Heart right ventricle (tissue), 16 donors: ENCODE measurements at regions not wholly inside any gene's neighbourhood (a gene's known extent, or its start where the extent isn't known, plus 50 kb on each side); places are given as distances from the start of the nearest gene placed in this dataset.

Experiments used
- ATAC-seq, 8 donors: fragments of 200-7000 bp; cut with Tn5 transposase; one replicate each; pipeline ENCODE4 v1.9.1; 2020; ENCODE audit warnings: mild to moderate bottlenecking in 8 of 8, moderate library complexity in 8 of 8, moderate number of reproducible peaks in 1 of 8
- DNase-seq, 2 donors: peaks; one replicate each; pipeline ENCODE4 v3.0.0-alpha.2; 2020
- H3K27ac ChIP-seq, 10 donors: fragments of 200-600 bp; sonication (generic) in 2 of 10; one replicate each; pipeline versions ENCODE4 v1.5.0 to v1.8.0; 2020 to 2022; ENCODE audit warnings: mild to moderate bottlenecking in 3 of 10
- H3K27me3 ChIP-seq, 7 donors: fragments of 200-600 bp; one replicate each; pipeline ENCODE4 v1.8.0; 2021 to 2022; ENCODE audit warnings: mild to moderate bottlenecking in 2 of 7
- H3K36me3 ChIP-seq, 9 donors: fragments of 200-600 bp; sonication (generic) in 1 of 9; one replicate each; pipeline versions ENCODE4 v1.5.0 to v1.8.0; 2020 to 2022; ENCODE audit warnings: mild to moderate bottlenecking in 2 of 9
- H3K4me1 ChIP-seq, 9 donors: fragments of 200-600 bp; sonication (generic) in 1 of 9; one replicate each; pipeline versions ENCODE4 v1.5.0 to v1.8.0; 2020 to 2022; ENCODE audit warnings: mild to moderate bottlenecking in 4 of 9
- H3K4me3 ChIP-seq, 10 donors: fragments of 200-600 bp; sonication (generic) in 2 of 10; one replicate each; pipeline versions ENCODE4 v1.5.0 to v1.8.0; 2020 to 2022; ENCODE audit warnings: mild to moderate bottlenecking in 7 of 10, moderate library complexity in 2 of 10
- H3K9me3 ChIP-seq, 11 donors: fragments of 200-600 bp in 10 of 11; sonication (generic) in 2 of 11; one replicate each; pipeline versions ENCODE4 v1.5.0 to v1.8.0; 2013 to 2022; ENCODE audit warnings: mild to moderate bottlenecking in 2 of 11, control low read depth in 1 of 11, moderate library complexity in 1 of 11
- WGBS, 2 donors: extraction: QIAGEN DNeasy Blood & Tissue Kit; methylation state at CpG; one replicate each; pipeline ENCODE4 v1.1.7; 2013; ENCODE audit warnings: inconsistent platforms in 1 of 2; 5-methylcytosine and 5-hydroxymethylcytosine counted together
- intact Hi-C, 10 donors: fragments of 100-400 bp; cut with DNase I; formaldehyde crosslinking; loops; one replicate each; pipeline versions ENCODE4 v1.11.1 to v1.14.2; 2022
- TF ChIP-seq, protein P1 (sequence below), 9 donors: fragments of 200-600 bp; sonication (generic) in 2 of 9; IDR thresholded peaks; one replicate each; pipeline versions ENCODE4 v1.5.0 to v1.8.0; 2021 to 2022; ENCODE audit warnings: antibody characterized with exemption in 9 of 9, mild to moderate bottlenecking in 5 of 9, moderate library complexity in 1 of 9
- donor health status: Arrhythmogenic right ventricular cardiomyopathy.
- donor health status: ischemic (EF 13 %, LVEDD 7.1; RV severe dilation, severe dysfunction).
- donor health status: healthy with polysubstance abuse.
- donor health status: DM: no; HTN: yes; CAD: no.
- donor health status: DM: no; HTN: no; CAD: no.
- donor health status: ischemic (EF 25% LVEDD 6.9; RV normal size, moderate dysfunction).
- donor health status: ischemic (EF 25% LVEDD 5.7; RV mildly dilated, moderate dysfunction).
- donor health status: healthy.
- donor health status: DM: yes; HTN: yes; CAD: no.
- donor health status: Ischemic cardiomyopathy.
- donor health status: ischemic (EF 35%, LVEDD 5.7; RV mildly dilated, moderate dysfunction).
- donor health status: nonischemic (EF 11% LVEDD 7.7; RV severe dilation, severe dysfunction).
- donor health status: DM: yes; HTN: yes; CAD: no.
- donor health status: PGD.
- donor health status: ischemic (EF 29% LVEDD 5.4; RV normal size, mild dysfunction).
- donor health status: nonischemic (EF 23%, LVEDD 6.1; RV moderate dilation, normal function).

DNA sequence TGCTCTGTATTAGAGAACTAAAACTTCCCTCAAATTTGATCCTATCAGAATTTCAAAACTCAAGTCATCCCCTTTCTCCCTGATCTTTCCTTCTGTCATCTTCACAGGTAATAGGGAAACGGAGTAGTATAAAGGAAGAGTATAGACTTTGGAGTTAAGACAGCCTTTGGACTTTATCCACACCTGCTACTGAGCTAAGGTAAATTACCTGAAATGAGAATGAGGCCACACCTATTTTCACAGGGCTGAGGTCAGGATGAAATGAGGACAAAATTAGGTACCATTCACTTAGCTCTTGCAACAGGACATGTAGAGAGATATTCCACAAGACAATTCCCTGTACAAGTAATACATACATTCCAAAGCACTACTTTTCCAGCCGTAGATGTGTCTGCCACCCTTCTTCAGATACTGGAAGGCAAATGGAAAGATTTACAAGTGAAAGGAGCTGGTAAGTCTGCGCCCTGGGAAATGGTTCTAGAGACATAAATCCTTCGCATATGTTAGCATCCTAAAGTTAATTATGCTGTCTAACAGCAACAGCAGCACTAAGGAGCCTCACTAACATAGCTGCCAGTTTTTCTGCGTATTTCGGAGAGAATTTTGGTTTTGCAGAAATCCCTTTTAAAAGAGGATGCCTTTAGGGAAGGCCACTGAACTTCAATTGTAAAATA, 461.8 kb downstream of the SHQ1 start:
- DNase-seq (no peak), ATAC-seq (no peak)
- WGBS, 2 donors, result 96 to 98% methylated on average over 6 of the region's 6 CpGs
- TF ChIP-seq, protein P1, sequence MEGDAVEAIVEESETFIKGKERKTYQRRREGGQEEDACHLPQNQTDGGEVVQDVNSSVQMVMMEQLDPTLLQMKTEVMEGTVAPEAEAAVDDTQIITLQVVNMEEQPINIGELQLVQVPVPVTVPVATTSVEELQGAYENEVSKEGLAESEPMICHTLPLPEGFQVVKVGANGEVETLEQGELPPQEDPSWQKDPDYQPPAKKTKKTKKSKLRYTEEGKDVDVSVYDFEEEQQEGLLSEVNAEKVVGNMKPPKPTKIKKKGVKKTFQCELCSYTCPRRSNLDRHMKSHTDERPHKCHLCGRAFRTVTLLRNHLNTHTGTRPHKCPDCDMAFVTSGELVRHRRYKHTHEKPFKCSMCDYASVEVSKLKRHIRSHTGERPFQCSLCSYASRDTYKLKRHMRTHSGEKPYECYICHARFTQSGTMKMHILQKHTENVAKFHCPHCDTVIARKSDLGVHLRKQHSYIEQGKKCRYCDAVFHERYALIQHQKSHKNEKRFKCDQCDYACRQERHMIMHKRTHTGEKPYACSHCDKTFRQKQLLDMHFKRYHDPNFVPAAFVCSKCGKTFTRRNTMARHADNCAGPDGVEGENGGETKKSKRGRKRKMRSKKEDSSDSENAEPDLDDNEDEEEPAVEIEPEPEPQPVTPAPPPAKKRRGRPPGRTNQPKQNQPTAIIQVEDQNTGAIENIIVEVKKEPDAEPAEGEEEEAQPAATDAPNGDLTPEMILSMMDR (IDR thresholded peaks at IDR 0.05), result no peak
- H3K4me1 ChIP-seq, result peaks cover 3 to 66% (median 40%) of the 10 kb centered on the region in 9 donors
- no peak overlapping the region for H3K4me3 ChIP-seq
- H3K9me3 ChIP-seq, result no peaks in the 10 kb centered on the region
- no peaks in the 10 kb centered on the region for H3K27me3 ChIP-seq
- H3K27ac ChIP-seq, result no peak overlapping the region
- intact Hi-C loops, result no loop called here
- no peaks in the 10 kb centered on the region for H3K36me3 ChIP-seq

DNA sequence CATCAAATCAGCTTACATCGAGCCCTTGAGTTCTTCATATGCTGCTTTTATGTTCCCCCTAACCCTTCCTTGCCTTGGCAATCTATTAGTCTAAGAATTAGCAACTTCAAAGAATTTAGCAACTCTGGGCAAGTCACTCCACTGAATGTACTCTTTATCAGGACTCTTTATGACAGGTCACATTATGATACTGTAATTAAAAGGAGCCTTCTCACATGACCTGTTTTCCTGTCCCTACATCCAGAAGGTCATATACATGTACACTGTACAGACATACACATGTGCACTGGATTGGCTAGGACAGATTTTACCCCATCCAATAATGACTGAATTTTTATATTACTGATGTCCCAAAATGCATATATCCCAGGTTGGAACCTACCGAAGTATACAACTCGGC, 463.1 kb downstream of the SHQ1 start:
- intact Hi-C loops, result no loop called here
- ATAC-seq (peak in 1 of 8 donors; percentile 22), DNase-seq (no peak)
- Histone ChIP-seq H3K4me3 (no peak overlapping the region), H3K36me3 (no peaks in the 10 kb centered on the region), H3K27ac (no peak overlapping the region), H3K4me1 (peaks cover 3 to 66% (median 41%) of the 10 kb centered on the region in 9 donors), H3K9me3 (no peaks in the 10 kb centered on the region), H3K27me3 (no peaks in the 10 kb centered on the region)
- TF ChIP-seq, protein P1 (IDR thresholded peaks at IDR 0.05), result no peak
- WGBS, 2 donors, result 97 to 99% methylated on average over 3 of the region's 3 CpGs

DNA sequence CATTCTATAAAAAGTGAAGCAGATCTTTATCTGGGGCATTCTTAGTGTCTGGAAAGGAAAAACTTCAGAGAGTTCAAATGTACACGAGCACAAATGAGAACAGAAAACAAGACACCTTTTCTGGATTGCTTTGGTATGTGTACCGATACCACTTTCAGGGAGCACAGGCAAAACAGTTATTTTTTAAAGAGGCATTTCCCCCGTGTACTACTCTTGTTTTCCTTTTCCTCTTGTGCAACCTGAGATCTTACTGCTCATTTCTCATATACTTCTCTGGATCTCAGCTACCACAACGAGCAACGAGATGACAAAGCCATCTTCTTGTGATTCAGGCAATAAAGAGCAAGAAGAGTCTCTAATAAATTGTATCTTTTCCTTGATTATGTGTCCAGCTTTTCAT, 463.6 kb downstream of the SHQ1 start:
- TF ChIP-seq, protein P1 (IDR thresholded peaks at IDR 0.05), result no peak
- peaks cover 3 to 66% (median 47%) of the 10 kb centered on the region in 9 donors for H3K4me1 ChIP-seq
- H3K27ac ChIP-seq, result no peak overlapping the region
- no peak overlapping the region for H3K4me3 ChIP-seq
- H3K36me3 ChIP-seq, result no peaks in the 10 kb centered on the region
- intact Hi-C loops, result no loop called here
- DNase-seq, result no peak
- 62 to 67% methylated on average over 5 of the region's 5 CpGs for WGBS, 2 donors
- H3K27me3 ChIP-seq, result no peaks in the 10 kb centered on the region
- H3K9me3 ChIP-seq, result no peaks in the 10 kb centered on the region
- ATAC-seq, result no peak

DNA sequence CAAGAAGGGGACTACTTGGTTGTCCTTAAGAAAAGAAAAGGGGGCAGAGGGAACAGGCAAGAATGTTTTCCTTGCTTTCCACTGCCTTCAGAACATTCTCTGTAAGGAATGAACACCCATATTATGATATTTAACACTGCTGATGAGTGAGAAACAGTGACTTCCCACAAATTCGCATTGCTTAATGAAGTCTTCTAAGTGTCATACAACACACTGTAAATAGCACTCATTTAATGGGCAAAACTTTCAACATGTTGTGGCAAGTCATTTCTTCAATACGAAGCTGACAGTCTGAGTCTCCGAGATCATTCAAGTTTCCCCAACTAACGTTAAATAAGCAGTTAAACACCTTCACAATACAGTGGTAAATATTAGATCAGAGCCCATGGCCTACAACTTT, 464.4 kb downstream of the SHQ1 start:
- no peak for ATAC-seq
- H3K36me3 ChIP-seq, result peaks cover 0 to 4% (median under 1%) of the 10 kb centered on the region in 9 donors
- H3K4me3 ChIP-seq, result no peak overlapping the region
- H3K9me3 ChIP-seq, result no peaks in the 10 kb centered on the region
- TF ChIP-seq, protein P1 (IDR thresholded peaks at IDR 0.05), result no peak
- intact Hi-C loops, result no loop called here
- H3K4me1 ChIP-seq, result peaks cover 3 to 68% (median 51%) of the 10 kb centered on the region in 9 donors
- H3K27ac ChIP-seq, result no peak overlapping the region
- 97 to 98% methylated on average over 4 of the region's 4 CpGs for WGBS, 2 donors
- DNase-seq, result no peak
- no peaks in the 10 kb centered on the region for H3K27me3 ChIP-seq
